ENCODE measurements at regions not wholly inside any gene's neighbourhood (a gene's known extent, or its start where the extent isn't known, plus 50 kb on each side); places are given as distances from the start of the nearest gene placed in this dataset.
"Not testable (repeated sequence)": the region's sequence is repeated elsewhere in the genome, so short reads cannot be mapped to it uniquely, and the experiment has no call there.

DNA sequence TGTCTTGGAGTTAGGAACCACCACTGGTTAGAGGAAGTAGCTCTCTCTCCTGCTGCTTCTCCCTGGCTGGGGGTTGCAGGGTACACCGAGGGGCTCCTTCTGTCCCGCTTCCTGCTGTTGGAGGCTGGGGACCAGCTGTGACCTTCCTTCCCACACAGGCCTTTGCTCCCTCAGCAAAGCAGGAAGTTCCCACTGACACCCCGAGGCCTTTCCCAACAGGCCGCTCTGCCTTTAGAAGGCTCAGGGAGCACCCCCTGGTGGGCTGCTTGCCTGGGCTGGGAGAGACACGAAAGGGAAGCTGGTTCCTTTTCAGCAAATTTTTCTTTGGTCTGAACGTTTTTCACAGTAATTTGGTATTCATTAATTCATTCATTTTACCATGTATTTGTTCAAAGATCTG is 527.9 kb upstream of the B3GAT1 start:
- H3K36me3 ChIP-seq = no peaks in the 10 kb centered on the region
- intact Hi-C loops (cut with DNase I) = no loop called here

DNA sequence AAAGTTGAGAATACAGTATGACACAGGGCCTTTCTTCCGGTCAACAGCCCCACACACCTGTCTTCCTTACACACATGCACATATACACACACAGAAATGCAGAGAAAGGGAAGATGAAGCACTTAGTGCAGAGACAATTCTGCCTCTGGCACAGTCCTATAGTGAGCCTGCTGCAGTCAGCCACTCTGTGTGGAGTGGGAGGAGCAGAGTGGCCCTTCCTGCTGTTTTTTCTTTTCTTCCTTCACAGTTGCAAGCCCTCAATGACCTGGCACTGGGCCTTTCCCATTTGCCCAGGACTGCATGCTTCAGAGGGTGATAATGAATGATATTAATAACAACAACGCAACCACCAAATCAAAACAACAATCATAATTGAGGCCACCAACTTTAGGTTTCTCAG is 527.0 kb upstream of the B3GAT1 start:
- intact Hi-C loops (cut with DNase I) = no loop called here
- no peak overlapping the region for H3K4me3 ChIP-seq
- no peaks in the 10 kb centered on the region for H3K36me3 ChIP-seq
- DNase-seq (ENCODE audit: low spot score) = no peak
- no peaks in the 10 kb centered on the region for H3K27me3 ChIP-seq (replicated peaks; ENCODE audit: insufficient read depth)
- H3K9me3 ChIP-seq = no peaks in the 10 kb centered on the region
- WGBS = 87% methylated on average over 2 of the region's 2 CpGs
- H3K4me1 ChIP-seq (replicated peaks) = no peaks in the 10 kb centered on the region
- TF ChIP-seq POLR2AphosphoS5 (IDR thresholded peaks at IDR 0.05) = no peak
- TF ChIP-seq POLR2A (IDR thresholded peaks at IDR 0.05) = no peak
- TF ChIP-seq, protein P1, sequence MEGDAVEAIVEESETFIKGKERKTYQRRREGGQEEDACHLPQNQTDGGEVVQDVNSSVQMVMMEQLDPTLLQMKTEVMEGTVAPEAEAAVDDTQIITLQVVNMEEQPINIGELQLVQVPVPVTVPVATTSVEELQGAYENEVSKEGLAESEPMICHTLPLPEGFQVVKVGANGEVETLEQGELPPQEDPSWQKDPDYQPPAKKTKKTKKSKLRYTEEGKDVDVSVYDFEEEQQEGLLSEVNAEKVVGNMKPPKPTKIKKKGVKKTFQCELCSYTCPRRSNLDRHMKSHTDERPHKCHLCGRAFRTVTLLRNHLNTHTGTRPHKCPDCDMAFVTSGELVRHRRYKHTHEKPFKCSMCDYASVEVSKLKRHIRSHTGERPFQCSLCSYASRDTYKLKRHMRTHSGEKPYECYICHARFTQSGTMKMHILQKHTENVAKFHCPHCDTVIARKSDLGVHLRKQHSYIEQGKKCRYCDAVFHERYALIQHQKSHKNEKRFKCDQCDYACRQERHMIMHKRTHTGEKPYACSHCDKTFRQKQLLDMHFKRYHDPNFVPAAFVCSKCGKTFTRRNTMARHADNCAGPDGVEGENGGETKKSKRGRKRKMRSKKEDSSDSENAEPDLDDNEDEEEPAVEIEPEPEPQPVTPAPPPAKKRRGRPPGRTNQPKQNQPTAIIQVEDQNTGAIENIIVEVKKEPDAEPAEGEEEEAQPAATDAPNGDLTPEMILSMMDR (IDR thresholded peaks at IDR 0.05) = no peak
- no peak overlapping the region for H3K27ac ChIP-seq

More for the DNA sequence above, 527.9 kb upstream of the B3GAT1 start:
- no peak overlapping the region for H3K27ac ChIP-seq
- TF ChIP-seq POLR2AphosphoS5 (IDR thresholded peaks at IDR 0.05) = no peak
- TF ChIP-seq, protein P1 (IDR thresholded peaks at IDR 0.05) = no peak
- TF ChIP-seq POLR2A (IDR thresholded peaks at IDR 0.05) = no peak
- no peaks in the 10 kb centered on the region for H3K9me3 ChIP-seq
- DNase-seq (ENCODE audit: low spot score) = no peak
- 47% methylated on average over 6 of the region's 6 CpGs for WGBS
- no peaks in the 10 kb centered on the region for H3K4me1 ChIP-seq (replicated peaks)
- no peak overlapping the region for H3K4me3 ChIP-seq
- H3K27me3 ChIP-seq (replicated peaks; ENCODE audit: insufficient read depth) = no peaks in the 10 kb centered on the region

DNA sequence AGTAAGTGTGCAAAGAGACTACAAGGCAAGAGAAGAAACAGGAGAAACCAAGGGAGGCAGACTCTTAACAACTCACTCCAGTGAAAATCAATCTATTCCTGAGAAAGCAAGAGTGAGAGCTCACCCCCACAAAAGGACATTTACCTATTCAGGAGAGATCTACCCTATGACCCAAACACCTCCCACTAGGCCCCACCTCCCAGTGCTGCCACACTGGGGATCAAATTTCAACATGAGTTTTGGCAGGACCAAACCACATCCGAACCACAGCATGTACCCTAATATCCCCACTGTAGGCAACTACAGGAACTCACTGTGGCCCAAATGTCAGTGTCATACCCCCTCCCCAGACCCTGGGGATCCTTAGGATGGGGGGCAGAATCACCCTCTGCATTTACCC is 526.2 kb upstream of the B3GAT1 start:
- TF ChIP-seq, protein P1 (IDR thresholded peaks at IDR 0.05) = no peak
- TF ChIP-seq POLR2A (IDR thresholded peaks at IDR 0.05) = no peak
- TF ChIP-seq POLR2AphosphoS5 (IDR thresholded peaks at IDR 0.05) = no peak
- H3K4me3 ChIP-seq = no peak overlapping the region
- no peaks in the 10 kb centered on the region for H3K27me3 ChIP-seq (replicated peaks; ENCODE audit: insufficient read depth)
- no peak overlapping the region for H3K27ac ChIP-seq
- H3K4me1 ChIP-seq (replicated peaks) = no peaks in the 10 kb centered on the region
- WGBS = 47% methylated on average over 1 of the region's 1 CpG
- DNase-seq (ENCODE audit: low spot score) = no peak
- intact Hi-C loops (cut with DNase I) = no loop called here
- H3K9me3 ChIP-seq = no peaks in the 10 kb centered on the region
- H3K36me3 ChIP-seq = no peaks in the 10 kb centered on the region

DNA sequence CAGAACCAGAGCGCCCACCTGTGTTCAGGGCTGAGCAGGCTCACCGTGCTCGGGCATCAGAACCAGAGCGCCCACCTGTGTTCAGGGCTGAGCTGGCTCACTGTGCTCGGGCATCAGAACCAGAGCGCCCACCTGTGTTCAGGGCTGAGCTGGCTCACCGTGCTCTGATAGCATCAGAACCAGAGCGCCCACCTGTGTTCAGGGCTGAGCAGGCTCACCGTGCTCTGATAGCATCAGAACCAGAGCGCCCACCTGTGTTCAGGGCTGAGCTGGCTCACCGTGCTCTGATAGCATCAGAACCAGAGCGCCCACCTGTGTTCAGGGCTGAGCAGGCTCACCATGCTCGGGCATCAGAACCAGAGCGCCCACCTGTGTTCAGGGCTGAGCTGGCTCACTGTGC is 525.2 kb upstream of the B3GAT1 start:
- H3K27me3 ChIP-seq (replicated peaks; ENCODE audit: insufficient read depth); H3K9me3 ChIP-seq; DNase-seq (ENCODE audit: low spot score); H3K4me1 ChIP-seq (replicated peaks); intact Hi-C loops (cut with DNase I); H3K36me3 ChIP-seq; H3K27ac ChIP-seq; H3K4me3 ChIP-seq: not testable (repeated sequence)
- 90% methylated on average over 14 of the region's 14 CpGs for WGBS

DNA sequence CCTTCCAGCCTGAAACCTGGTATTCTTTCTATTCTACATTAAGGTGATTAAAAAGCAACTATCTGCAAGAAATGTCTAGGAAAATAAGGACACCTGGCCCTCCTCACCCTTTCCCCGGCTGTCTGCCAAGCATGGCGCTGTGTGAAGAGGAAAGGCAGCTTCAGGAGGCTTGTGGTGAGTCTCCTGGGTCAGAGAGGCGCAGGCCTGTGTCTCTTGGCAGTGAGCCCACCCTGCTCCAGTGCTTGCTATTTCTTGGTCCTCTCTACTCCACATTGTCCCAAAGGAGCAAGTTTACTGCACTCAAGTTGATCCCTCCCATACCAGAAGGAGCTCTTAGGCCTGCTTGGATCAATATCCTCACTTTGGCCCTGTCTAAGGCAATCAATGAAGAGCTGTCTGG is 520.7 kb upstream of the B3GAT1 start:
- TF ChIP-seq, protein P1 (IDR thresholded peaks at IDR 0.05) = no peak
- TF ChIP-seq POLR2A (IDR thresholded peaks at IDR 0.05) = no peak
- no peak for TF ChIP-seq POLR2AphosphoS5 (IDR thresholded peaks at IDR 0.05)
- DNase-seq (ENCODE audit: low spot score) = no peak
- H3K36me3 ChIP-seq = no peaks in the 10 kb centered on the region
- no peaks in the 10 kb centered on the region for H3K4me1 ChIP-seq (replicated peaks)
- intact Hi-C loops (cut with DNase I) = no loop called here
- no peak overlapping the region for H3K4me3 ChIP-seq
- 52% methylated on average over 3 of the region's 3 CpGs for WGBS
- H3K27ac ChIP-seq = no peak overlapping the region
- no peaks in the 10 kb centered on the region for H3K9me3 ChIP-seq
- H3K27me3 ChIP-seq (replicated peaks; ENCODE audit: insufficient read depth) = no peaks in the 10 kb centered on the region

Data from prostate gland (tissue), 2 donors.